ENCODE measurements at regions not wholly inside any gene's neighbourhood (a gene's known extent, or its start where the extent isn't known, plus 50 kb on each side); places are given as distances from the start of the nearest gene placed in this dataset.

DNA sequence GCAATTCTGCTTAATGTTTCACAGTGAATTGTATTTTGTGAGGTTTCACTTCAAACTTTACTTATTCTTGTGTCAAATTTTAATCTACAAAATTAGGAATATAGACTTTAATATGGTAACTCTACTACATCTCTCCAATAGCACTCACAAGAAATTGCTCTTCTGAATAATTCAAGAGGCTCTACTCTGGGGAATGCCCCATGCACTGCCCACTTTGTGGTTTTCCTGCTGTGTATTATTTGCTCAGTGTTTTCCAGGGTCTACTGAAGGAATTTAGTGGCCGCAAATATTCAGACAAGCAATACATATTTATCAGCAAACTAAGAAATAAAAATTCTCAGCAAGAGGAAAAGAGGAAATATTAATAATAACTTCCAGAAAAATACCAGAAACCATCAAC lies 611.4 kb downstream of the TNS3 start:
- Histone ChIP-seq H3K4me3 (no peak overlapping the region), H3K9me3 (peaks cover 0 to 22% (median 2%) of the 10 kb centered on the region in 4 donors), H3K27me3 (no peaks in the 10 kb centered on the region), H3K27ac (no peak overlapping the region), H3K36me3 (no peaks in the 10 kb centered on the region), H3K4me1 (no peaks in the 10 kb centered on the region)
- TF ChIP-seq POLR2A (IDR thresholded peaks at IDR 0.05) (no peak), CTCF (IDR thresholded peaks at IDR 0.05) (no peak), EP300 (IDR thresholded peaks at IDR 0.05) (no peak)
- 85 to 96% methylated on average over 1 of the region's 1 CpG for WGBS, 2 donors
- DNase-seq (ENCODE audit: low spot score in 2 of 2) = no peak

DNA sequence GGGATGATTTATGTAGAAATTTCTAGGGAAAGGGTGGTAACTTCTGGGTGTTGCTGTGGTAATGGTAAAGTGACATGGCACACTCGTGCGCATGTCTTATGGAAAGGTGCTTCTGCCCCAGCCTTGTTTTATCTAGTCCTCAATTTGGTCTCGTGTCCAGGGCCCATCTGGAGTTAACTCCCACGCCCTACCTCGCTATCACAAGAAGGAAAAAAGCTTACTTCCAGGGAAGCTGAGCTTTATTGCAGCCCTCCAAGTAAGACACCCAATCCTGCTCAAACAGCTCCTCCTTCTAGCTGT lies 611.8 kb downstream of the TNS3 start:
- no peak for DNase-seq (ENCODE audit: low spot score in 2 of 2)
- H3K9me3 ChIP-seq = peaks cover 0 to 24% (median 2%) of the 10 kb centered on the region in 4 donors
- no peaks in the 10 kb centered on the region for H3K4me1 ChIP-seq
- H3K27me3 ChIP-seq = no peaks in the 10 kb centered on the region
- TF ChIP-seq EP300 (IDR thresholded peaks at IDR 0.05) = no peak
- TF ChIP-seq CTCF (IDR thresholded peaks at IDR 0.05) = no peak
- no peak for TF ChIP-seq POLR2A (IDR thresholded peaks at IDR 0.05)
- 79 to 86% methylated on average over 5 of the region's 5 CpGs for WGBS, 2 donors
- H3K36me3 ChIP-seq = no peaks in the 10 kb centered on the region
- H3K4me3 ChIP-seq = no peak overlapping the region
- no peak overlapping the region for H3K27ac ChIP-seq

GRCh38 chr7:46969303-46970130 lies 612.4 kb downstream of the TNS3 start:
- Histone ChIP-seq H3K27ac (no peak overlapping the region), H3K4me3 (no peak overlapping the region), H3K36me3 (no peaks in the 10 kb centered on the region), H3K27me3 (no peaks in the 10 kb centered on the region), H3K9me3 (peaks cover 0 to 27% (median 4%) of the 10 kb centered on the region in 4 donors), H3K4me1 (no peaks in the 10 kb centered on the region)
- no peak for TF ChIP-seq POLR2A (IDR thresholded peaks at IDR 0.05)
- TF ChIP-seq CTCF (IDR thresholded peaks at IDR 0.05) = no peak
- WGBS, 2 donors = 73 to 74% methylated on average over 12 of the region's 12 CpGs
- no peak for DNase-seq (ENCODE audit: low spot score in 2 of 2)

GRCh38 chr7:46968003-46968402 lies 613.9 kb downstream of the TNS3 start:
- Histone ChIP-seq H3K9me3 (peaks cover 0 to 42% (median 10%) of the 10 kb centered on the region in 4 donors), H3K27me3 (no peaks in the 10 kb centered on the region), H3K27ac (no peak overlapping the region), H3K4me1 (no peaks in the 10 kb centered on the region), H3K36me3 (no peaks in the 10 kb centered on the region), H3K4me3 (no peak overlapping the region)
- no peak for DNase-seq (ENCODE audit: low spot score in 2 of 2)
- WGBS, 2 donors = 92 to 97% methylated on average over 1 of the region's 1 CpG
- TF ChIP-seq EP300 (IDR thresholded peaks at IDR 0.05) (no peak), CTCF (IDR thresholded peaks at IDR 0.05) (no peak), POLR2A (IDR thresholded peaks at IDR 0.05) (no peak)

DNA sequence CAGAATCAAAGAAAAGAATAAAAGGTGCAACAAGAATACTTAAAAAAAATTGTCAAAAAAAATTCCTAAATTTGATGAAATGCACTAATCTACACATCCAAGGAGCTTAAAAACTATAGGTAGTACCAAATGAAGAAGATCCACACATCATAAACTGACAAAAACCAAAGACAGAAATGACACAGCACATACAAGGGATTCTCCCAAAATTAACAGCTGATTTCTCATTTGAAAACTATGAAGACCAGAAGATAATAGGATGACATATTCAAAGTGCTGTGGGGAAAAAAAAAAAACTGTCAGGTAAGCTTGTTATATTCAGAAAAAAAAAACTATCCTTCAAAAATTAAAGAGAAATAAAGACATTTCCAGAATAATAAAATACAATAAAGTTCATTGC lies 618.2 kb downstream of the TNS3 start:
- no peak overlapping the region for H3K27ac ChIP-seq
- H3K36me3 ChIP-seq = no peaks in the 10 kb centered on the region
- no peaks in the 10 kb centered on the region for H3K4me1 ChIP-seq
- peaks cover 0 to 58% (median 12%) of the 10 kb centered on the region in 4 donors for H3K9me3 ChIP-seq
- DNase-seq (ENCODE audit: low spot score in 2 of 2) = no peak
- no peaks in the 10 kb centered on the region for H3K27me3 ChIP-seq
- TF ChIP-seq EP300 (IDR thresholded peaks at IDR 0.05) = no peak
- no peak for TF ChIP-seq CTCF (IDR thresholded peaks at IDR 0.05)
- TF ChIP-seq POLR2A (IDR thresholded peaks at IDR 0.05) = no peak
- H3K4me3 ChIP-seq = no peak overlapping the region
